Osteoblast (primary cell): ENCODE measurements at regions not wholly inside any gene's neighbourhood (a gene's known extent, or its start where the extent isn't known, plus 50 kb on each side); places are given as distances from the start of the nearest gene placed in this dataset.

ENCODE experiments used
- DNase-seq: peaks from one replicate; pipeline ENCODE4 v3.0.0; 2011; ENCODE audit warnings: low spot score, mixed read lengths; ENCODE audit not compliant: insufficient read length; ENCODE audit errors: missing footprints
- H2AFZ ChIP-seq: 2 replicates; pipeline ENCODE4 v1.6.0; 2011; ENCODE audit warnings: mild to moderate bottlenecking, low read length
- H3K27ac ChIP-seq: 2 replicates; pipeline ENCODE4 v1.5.1; 2011; ENCODE audit warnings: mild to moderate bottlenecking, low read depth, low read length, moderate library complexity
- H3K27me3 ChIP-seq: 2 replicates; pipeline ENCODE4 v1.6.0; 2012; ENCODE audit warnings: mild to moderate bottlenecking, control low read depth, inconsistent platforms, low read length, moderate library complexity; ENCODE audit not compliant: insufficient read depth
- H3K36me3 ChIP-seq: 2 replicates; pipeline ENCODE4 v1.5.1; 2011; ENCODE audit warnings: mild to moderate bottlenecking, low read length, control low read depth, moderate library complexity; ENCODE audit not compliant: insufficient read depth
- H3K4me1 ChIP-seq: 2 replicates; pipeline ENCODE4 v1.5.1; 2011; ENCODE audit warnings: mild to moderate bottlenecking, low read length, control low read depth, moderate library complexity; ENCODE audit not compliant: insufficient read depth
- H3K4me2 ChIP-seq: 2 replicates; pipeline ENCODE4 v1.6.0; 2011; ENCODE audit warnings: mild to moderate bottlenecking, low read length; ENCODE audit not compliant: insufficient read depth
- H3K4me3 ChIP-seq: fragments of 200-600 bp; sonication (generic); 3 replicates; pipeline ENCODE4 v1.5.1; 2012; ENCODE audit warnings: mild to moderate bottlenecking, low read length, inconsistent platforms; ENCODE audit not compliant: insufficient read depth
- H3K79me2 ChIP-seq: 2 replicates; pipeline ENCODE4 v1.6.0; 2012; ENCODE audit warnings: mild to moderate bottlenecking, low read length, control low read depth, inconsistent platforms; ENCODE audit not compliant: insufficient read depth
- H3K9me3 ChIP-seq: 2 replicates; pipeline ENCODE4 v1.5.1; 2011; ENCODE audit warnings: low read depth, low read length, control low read depth
- H4K20me1 ChIP-seq: 2 replicates; pipeline ENCODE4 v1.6.0; 2012; ENCODE audit warnings: mild to moderate bottlenecking, low read length, control low read depth; ENCODE audit not compliant: insufficient read depth
- CTCF ChIP-seq: IDR thresholded peaks from 2 replicates; pipeline ENCODE4 v1.5.1; 2011; ENCODE audit warnings: mild to moderate bottlenecking, low read depth, low read length, moderate library complexity; ENCODE audit errors: extremely low read depth

DNA sequence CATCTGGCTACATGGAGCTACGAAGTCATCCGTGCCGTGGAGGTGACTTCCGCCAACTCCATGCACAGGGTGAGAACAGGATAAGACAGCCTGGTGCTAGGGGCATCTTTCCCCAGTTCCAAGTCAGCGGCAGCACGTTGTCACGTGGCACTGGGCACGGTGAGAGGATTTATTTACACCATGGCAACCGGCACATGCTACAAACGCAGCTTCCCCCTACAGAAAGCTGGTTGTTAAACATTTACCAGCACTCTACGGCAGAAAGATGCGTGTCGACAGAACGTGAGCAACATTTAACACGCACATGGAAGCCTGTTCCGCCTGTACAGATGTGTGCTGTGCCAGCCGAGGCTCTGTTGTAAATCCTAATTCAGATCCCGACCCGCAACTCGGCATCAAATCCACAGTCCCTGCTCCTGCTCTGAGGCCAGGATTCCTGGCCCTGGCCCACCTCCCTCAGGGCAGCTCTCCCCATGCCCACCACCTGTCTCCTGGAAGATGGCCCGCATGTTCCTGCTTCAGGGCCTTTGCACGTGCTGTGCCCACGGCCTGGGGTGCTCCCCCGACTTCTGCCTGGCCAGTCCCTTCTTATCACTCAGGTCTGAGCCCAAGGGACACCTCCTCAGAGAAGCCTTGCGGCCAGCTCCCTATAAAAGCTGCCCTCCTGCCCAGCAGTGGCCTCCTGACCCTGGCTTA lies 114.1 kb downstream of the RFLNA start:
- Histone ChIP-seq H3K4me3 (no peak overlapping the region), H3K79me2 (peaks cover 48% of the 10 kb centered on the region), H4K20me1 (peaks cover 15% of the 10 kb centered on the region)

GRCh38 chr12:124407074-124407473 lies 112.2 kb downstream of the RFLNA start:
- Histone ChIP-seq H3K36me3 (peaks cover 24% of the 10 kb centered on the region), H4K20me1 (peaks cover 28% of the 10 kb centered on the region), H3K27ac (no peak overlapping the region), H3K27me3 (no peaks in the 10 kb centered on the region), H3K9me3 (no peaks in the 10 kb centered on the region), H3K4me1 (peaks cover 22% of the 10 kb centered on the region), H3K4me3 (no peak overlapping the region), H3K4me2 (no peak overlapping the region), H3K79me2 (peaks cover 33% of the 10 kb centered on the region), H2AFZ (no peak overlapping the region)
- TF ChIP-seq CTCF = no peak
- DNase-seq = no peak

More for the DNA sequence above, 114.1 kb downstream of the RFLNA start:
- TF ChIP-seq CTCF = no peak
- Histone ChIP-seq H2AFZ (no peak overlapping the region), H3K27ac (no peak overlapping the region), H3K36me3 (peaks cover 24% of the 10 kb centered on the region), H3K4me1 (peaks cover 21% of the 10 kb centered on the region), H3K9me3 (no peaks in the 10 kb centered on the region), H3K27me3 (no peaks in the 10 kb centered on the region), H3K4me2 (no peak overlapping the region)
- no peak for DNase-seq

DNA sequence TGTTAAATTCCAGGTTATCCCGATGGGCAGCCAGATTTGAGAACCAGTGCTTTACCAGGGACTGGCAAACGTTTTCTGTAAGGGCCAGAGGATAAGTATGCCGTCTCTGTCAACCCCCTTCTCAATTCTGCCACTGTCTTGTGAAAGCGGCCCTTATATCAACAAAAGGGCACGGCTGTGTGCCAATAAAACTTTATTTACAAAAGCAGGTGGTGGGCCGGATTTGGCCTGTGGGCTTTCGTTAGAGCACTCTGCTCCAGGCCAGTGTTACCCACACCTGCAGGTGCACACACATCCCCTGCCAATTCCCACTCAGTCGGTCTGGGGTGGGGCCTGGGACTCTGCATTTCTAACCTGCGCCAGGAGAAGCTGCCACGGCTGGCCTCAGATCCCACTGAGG lies 111.2 kb downstream of the RFLNA start:
- DNase-seq = no peak
- TF ChIP-seq CTCF = no peak
- H3K4me1 ChIP-seq = peaks cover 12% of the 10 kb centered on the region
- H3K27me3 ChIP-seq = no peaks in the 10 kb centered on the region
- H4K20me1 ChIP-seq = peaks cover 28% of the 10 kb centered on the region
- H3K9me3 ChIP-seq = no peaks in the 10 kb centered on the region
- no peak overlapping the region for H3K4me2 ChIP-seq
- peaks cover 27% of the 10 kb centered on the region for H3K36me3 ChIP-seq
- H3K4me3 ChIP-seq = no peak overlapping the region
- no peak overlapping the region for H2AFZ ChIP-seq
- H3K27ac ChIP-seq = no peak overlapping the region
- H3K79me2 ChIP-seq = peaks cover 31% of the 10 kb centered on the region

DNA sequence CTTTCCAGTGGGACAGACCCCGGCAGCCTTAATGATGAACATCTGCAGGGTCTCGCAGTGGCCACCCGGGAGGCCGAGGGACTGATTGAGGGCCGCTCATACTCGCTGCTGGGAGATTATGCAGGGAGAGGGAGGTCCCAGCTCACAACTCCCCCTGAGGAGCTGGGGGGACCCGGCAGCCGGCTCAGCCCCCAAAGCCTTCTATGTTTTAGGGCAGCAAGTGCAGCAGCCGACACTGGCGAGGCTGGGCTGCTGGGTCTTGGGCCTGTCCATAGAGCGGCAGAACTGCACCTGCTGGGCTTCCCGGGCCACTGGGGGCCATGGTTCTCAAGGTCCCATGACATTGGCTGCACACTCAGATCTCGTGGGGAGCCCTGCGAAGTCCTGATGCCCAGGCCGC lies 110.7 kb downstream of the RFLNA start:
- H3K9me3 ChIP-seq = no peaks in the 10 kb centered on the region
- H3K4me2 ChIP-seq = no peak overlapping the region
- H3K36me3 ChIP-seq = peaks cover 31% of the 10 kb centered on the region
- H4K20me1 ChIP-seq = peaks cover 30% of the 10 kb centered on the region
- peaks cover 10% of the 10 kb centered on the region for H3K4me1 ChIP-seq
- no peak overlapping the region for H2AFZ ChIP-seq
- no peak for DNase-seq
- H3K27me3 ChIP-seq = no peaks in the 10 kb centered on the region
- no peak for TF ChIP-seq CTCF
- H3K4me3 ChIP-seq = no peak overlapping the region
- H3K27ac ChIP-seq = no peak overlapping the region
- H3K79me2 ChIP-seq = peaks cover 29% of the 10 kb centered on the region
